ENCODE measurements at regions not wholly inside any gene's neighbourhood (a gene's known extent, or its start where the extent isn't known, plus 50 kb on each side); places are given as distances from the start of the nearest gene placed in this dataset.
"Not testable (repeated sequence)": the region's sequence is repeated elsewhere in the genome, so short reads cannot be mapped to it uniquely, and the experiment has no call there.

GRCh38 chr6:85132091-85132490, 317.8 kb upstream of the NT5E start:
- no peak for DNase-seq (ENCODE audit: low read depth in 1 of 2, low spot score in 1 of 2)

DNA sequence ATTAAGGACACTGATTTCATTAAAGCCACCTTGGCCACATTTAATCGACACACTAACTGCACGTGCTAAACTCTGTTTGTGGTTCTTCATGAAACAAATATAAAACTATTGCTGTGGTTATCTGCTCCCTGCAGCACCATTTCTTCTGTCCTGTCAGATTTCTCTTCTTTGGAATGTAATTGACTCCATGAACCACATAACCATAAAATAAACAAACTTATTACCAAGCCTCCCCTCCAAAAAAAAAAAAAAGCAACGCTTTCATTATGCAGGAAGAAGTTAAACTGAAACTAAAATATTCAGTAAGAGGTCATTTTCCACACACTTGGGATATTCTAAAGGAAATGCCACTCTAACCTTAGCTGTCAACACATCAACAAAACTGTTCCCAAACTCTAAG, 319.1 kb upstream of the NT5E start:
- DNase-seq (ENCODE audit: low read depth in 1 of 2, low spot score in 1 of 2): no peak

GRCh38 chr6:85129881-85130280, 320.0 kb upstream of the NT5E start:
- DNase-seq (ENCODE audit: low read depth in 1 of 2, low spot score in 1 of 2): no peak

DNA sequence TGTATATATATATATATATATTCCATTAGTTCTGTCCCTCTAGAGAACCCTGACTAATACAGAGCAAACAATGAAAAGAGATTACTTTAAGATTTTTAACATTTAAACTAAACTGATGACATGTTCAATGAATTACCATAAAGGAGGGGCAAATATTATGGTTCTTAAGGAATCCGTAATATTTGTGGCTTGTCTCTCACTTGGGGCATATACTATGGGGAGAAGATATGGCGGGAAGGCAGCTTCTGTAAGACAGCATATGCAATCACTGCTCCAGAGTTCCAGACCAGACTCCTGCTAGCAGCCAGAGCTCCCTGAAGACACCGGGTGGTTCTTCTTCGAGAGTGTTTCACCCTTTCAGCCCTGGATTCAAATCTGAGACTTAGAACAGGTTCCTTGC, 321.1 kb upstream of the NT5E start:
- no peak for DNase-seq (ENCODE audit: low read depth in 1 of 2, low spot score in 1 of 2)

GRCh38 chr6:85128256-85128655, 321.6 kb upstream of the NT5E start:
- not testable (repeated sequence) for DNase-seq (ENCODE audit: low read depth in 1 of 2, low spot score in 1 of 2)

DNA sequence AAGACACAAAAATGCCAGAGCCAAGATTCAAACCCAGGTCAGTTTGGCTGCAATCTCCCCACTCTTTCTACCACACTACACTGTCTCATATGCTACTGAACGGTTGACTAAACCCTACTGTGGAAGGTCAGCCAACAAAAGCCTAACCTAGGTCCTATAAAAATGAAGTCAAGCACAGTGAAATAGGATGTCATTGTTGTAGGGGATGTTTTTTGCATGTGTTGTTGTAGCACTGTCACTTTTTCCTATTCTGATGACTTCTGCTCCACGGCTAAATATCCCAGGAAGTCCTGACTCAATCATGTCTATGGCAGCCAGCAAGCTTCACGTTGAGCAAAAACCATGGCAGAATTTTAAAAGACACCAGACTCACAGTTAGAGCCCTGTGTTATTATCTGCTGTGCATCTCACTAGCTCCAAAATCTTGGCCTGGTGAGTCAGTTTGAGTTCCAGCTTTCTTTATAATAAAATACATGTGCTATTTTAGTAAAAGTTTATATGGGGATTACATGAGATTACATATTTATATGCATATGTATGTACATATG, 322.1 kb upstream of the NT5E start:
- DNase-seq (ENCODE audit: low read depth in 1 of 2, low spot score in 1 of 2): no peak

DNA sequence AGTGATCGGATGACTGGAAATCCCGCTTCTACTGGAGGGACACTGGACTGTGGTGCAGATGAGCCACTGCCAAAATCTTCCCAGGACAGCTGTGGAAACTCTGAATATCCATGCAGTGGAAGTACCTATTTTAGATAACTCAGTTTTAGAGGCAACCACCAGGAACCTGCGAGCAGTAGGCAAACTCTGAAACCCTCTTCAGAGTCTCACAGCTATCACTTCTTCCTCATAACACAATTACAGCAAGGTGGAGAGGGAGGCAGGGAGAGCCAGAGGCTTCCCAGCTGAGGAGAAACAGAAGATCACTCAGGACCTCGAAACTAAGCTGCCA, 322.8 kb upstream of the NT5E start:
- DNase-seq (ENCODE audit: low read depth in 1 of 2, low spot score in 1 of 2): no peak

- DNase-seq (ENCODE audit: low read depth in 1 of 2, low spot score in 1 of 2): no peak
These were observed 323.3 kb upstream of the NT5E start for GRCh38 chr6:85126485-85127167.

- no peak for DNase-seq (ENCODE audit: low read depth in 1 of 2, low spot score in 1 of 2)
These were observed 324.4 kb upstream of the NT5E start for GRCh38 chr6:85125526-85125925.

- no peak for DNase-seq (ENCODE audit: low read depth in 1 of 2, low spot score in 1 of 2)
These were observed 325.2 kb upstream of the NT5E start for GRCh38 chr6:85124472-85125354.

- DNase-seq (ENCODE audit: low read depth in 1 of 2, low spot score in 1 of 2): no peak
These were observed 328.7 kb upstream of the NT5E start for GRCh38 chr6:85121158-85121557.

DNA sequence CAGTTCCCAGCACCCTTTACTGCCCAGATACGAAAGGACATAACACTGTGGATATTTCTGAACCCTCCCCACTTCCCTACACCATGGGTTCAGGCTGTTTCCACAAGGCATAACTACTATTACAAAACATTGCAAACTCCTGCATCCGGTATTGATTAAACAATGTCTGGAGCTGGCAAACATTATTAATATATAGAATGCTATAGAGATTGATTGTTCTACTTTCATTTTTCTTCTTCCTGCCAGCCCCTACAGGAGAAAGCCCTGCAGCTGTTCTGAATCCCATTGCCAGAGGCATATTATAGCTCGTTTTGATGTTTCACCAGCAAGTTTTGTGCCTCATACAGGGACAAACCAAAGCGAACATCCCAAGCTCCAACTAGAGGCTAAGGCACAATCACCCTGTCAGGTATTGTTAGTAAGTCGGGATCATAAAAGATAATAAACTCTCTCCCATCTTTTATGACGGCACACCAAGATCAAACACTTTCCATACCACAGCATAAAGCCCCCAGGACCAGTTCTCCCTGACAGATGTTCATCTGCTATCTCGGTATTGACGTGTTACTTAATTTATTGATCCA, 331.1 kb upstream of the NT5E start:
- no peak for DNase-seq (ENCODE audit: low read depth in 1 of 2, low spot score in 1 of 2)

DNA sequence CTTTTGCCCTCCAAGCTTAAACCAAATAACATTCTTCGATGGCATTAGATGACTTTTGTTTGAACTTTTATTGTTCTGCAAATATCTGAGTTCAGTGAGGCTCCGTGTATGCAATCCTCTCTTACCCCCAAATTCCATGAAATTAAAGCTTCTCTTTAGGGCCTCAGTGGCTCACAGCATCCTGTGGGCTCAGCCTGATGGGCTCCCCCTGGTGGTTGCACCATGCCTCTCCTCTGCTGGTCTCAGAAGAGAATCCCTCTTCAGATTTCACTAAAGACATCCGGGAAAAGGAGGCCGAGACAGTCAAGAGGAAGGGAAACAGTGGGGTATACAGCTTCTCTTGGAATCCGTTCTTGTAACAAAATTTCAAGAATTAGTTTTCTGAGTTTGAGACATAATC, 331.6 kb upstream of the NT5E start:
- DNase-seq (ENCODE audit: low read depth in 1 of 2, low spot score in 1 of 2): no peak

DNA sequence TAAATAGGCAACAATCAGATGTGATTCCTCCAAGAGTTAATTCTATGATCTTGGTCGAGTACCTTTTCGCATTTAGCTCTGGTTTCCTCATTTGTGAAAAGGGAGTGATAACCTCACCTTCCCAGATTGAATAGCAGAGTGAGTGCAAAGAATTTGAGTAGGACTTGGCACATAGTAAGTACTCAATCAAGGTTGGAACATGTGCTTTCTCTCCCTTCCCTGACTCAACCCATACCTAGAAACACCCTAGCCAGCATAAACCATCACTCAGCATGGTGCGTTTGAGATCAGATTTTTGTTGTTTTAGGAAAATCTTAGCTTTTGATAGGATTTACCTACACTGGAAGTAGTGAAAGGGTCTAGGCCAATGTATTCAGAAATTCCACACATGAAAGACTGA, 333.4 kb upstream of the NT5E start:
- no peak for DNase-seq (ENCODE audit: low read depth in 1 of 2, low spot score in 1 of 2)

DNA sequence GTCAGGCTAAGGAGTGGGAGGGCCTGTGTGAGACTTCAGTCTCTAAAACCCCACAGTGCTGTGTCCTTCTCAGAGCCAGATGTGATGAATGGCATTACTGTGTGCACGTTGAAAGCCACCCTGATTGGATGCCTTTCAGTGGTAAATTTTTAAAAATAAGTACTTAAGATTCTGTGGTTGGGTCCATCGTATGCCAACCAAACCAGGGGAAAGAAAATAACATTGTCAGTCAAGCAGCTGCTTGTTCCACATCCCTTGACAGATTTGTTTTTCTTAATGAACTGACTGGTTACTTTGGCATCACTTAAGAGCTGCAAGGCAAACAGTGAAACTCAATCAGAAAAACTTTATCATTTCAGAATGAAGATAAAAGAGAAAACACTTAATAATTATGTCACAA, 334.0 kb upstream of the NT5E start:
- no peak for DNase-seq (ENCODE audit: low read depth in 1 of 2, low spot score in 1 of 2)

DNA sequence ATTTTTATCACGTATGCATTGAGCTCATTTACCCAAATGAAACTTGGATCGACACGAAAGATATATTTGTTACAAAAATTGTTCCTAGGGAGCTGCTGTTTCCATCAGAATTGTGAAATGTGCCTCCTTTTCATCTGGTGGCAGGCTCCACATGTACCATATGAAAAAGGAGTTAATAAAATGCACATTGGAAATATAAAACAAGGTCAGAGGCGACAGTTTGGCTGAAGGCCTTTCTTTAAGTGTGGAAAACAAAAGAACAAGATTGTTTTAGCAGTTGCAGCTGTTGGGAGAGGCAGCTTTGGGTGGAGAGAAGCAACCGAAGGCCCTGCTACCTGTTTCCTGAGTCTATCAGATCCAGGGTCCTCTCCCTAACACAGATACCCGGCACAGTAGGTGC, 334.5 kb upstream of the NT5E start:
- no peak for DNase-seq (ENCODE audit: low read depth in 1 of 2, low spot score in 1 of 2)

DNA sequence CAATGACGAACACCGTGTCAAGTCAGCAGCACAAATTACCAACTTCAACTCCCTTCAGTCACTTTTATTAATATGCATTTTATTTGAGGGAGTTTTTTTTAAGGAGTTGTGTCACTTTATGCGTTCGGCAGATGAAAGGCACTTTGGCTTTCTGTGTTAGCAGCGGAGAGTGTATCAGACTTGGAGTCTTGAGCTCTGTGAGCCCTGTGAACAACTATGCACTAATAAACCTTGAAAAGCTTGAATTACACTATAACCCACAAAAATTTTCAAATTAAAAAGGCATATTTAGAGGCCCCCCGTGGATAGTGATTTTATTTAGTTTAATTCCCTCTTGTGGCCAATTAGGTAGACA, 335.3 kb upstream of the NT5E start:
- DNase-seq (ENCODE audit: low read depth in 1 of 2, low spot score in 1 of 2): no peak

- DNase-seq (ENCODE audit: low read depth in 1 of 2, low spot score in 1 of 2): no peak
These were observed 335.8 kb upstream of the NT5E start for GRCh38 chr6:85113934-85114580.

DNA sequence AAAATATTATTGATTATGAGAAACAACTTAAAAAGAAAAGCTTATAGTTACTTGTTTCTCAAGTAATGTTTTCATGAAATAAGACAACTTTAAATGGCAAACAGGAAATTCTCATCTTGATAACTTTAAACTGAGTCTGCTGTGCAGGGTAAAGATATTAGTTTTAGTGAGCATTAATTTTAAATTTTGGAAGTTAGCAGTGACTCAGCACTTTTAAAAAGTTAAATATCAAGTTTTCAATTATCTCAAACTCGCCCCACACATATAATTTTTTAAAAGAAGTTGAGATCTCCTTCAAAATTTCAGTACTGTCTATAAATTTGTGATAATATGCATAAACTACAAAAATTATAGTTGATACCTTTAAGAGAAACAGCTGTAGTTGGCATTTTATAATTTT, 337.3 kb upstream of the NT5E start:
- DNase-seq (ENCODE audit: low read depth in 1 of 2, low spot score in 1 of 2): no peak

DNA sequence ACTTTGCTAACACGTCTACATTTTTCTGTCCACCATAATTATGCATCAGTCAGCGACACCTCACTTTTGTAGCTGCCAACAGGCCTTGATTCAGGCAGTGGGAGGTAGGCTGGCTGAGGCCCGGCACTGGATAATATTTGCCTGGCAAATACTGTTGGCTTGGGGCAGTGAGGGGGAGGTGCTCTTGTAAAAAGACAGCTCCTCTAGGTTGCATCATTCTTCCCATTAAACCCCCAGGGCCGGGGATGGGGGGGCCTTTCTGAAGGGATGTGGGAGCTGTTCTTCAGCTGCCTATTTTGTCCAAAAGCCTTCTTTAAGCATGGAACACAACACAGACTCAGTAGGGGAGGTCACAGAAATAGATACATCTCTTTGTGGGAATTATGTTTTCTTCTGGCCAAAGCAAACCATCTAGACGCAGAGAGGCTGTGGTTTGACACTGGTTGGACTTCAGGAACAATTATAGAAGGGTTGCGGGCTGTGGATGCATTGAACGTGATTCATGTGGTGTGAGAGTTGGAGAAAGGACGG, 338.3 kb upstream of the NT5E start:
- DNase-seq (ENCODE audit: low read depth in 1 of 2, low spot score in 1 of 2): no peak

GRCh38 chr6:85110943-85111342, 338.9 kb upstream of the NT5E start:
- DNase-seq (ENCODE audit: low read depth in 1 of 2, low spot score in 1 of 2): no peak

GRCh38 chr6:85107701-85108100, 342.2 kb upstream of the NT5E start:
- no peak for DNase-seq (ENCODE audit: low read depth in 1 of 2, low spot score in 1 of 2)

All from activated T-helper 1 cell treated with anti-CD3 and anti-CD28 coated beads, Interleukin-2, amount 50 U/mL, for 16 hours (primary cell).